SHP77 treated with DMSO at 0.1 percent for 48 hours (cell line): ENCODE measurements at regions not wholly inside any gene's neighbourhood (a gene's known extent, or its start where the extent isn't known, plus 50 kb on each side); places are given as distances from the start of the nearest gene placed in this dataset.

Experiments
- DNase-seq: peaks from one replicate; lab custom pipeline; 2025; lab: John Stamatoyannopoulos, UW

DNA sequence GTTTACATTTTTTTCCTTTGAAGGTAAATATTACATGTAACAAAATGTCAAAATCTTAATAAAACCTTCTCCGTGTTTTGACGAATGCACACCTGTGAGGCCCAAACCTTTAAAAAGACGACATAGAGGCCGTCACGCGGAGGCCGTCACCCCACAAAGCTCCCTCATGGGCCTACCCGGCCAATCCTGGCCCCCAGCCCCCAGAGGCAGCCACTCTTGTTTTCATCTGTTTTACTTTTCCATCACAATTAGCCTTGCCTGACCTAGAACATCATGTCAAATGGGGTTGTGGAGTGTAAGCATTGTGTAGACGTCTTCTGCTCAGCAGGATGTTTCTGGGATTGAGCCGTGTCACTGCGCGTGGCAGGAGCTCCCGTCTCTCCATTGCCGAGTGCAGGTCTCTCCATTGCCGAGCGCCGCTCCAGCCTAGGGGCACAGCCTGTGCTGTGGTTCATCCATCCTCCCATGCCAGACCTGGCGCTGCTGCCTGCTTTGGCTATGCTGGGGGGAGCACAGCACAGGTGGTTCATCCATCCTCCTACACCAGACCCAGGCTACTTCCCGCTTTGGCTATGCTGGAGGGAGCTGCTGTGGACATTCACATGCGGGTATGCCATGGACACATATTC, 52.2 kb upstream of the IRX4 start:
- no peak for DNase-seq

DNA sequence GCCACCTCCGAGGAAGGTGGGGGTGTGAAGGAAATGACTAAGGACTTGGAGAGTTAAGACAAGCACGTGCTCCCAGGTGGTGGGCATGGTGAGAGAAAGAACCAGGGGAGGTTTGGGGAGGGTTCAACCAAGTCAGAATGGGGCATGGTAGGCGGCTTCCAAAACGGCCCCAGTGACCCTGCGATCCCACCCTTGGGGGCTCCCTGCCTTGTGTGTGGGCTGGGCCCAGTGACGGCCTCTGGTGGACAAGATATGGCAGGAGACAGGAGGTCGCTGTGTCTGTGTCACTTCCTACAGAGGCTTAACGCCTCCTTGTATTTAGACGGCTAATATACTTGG, 51.3 kb upstream of the IRX4 start:
- DNase-seq: no peak

DNA sequence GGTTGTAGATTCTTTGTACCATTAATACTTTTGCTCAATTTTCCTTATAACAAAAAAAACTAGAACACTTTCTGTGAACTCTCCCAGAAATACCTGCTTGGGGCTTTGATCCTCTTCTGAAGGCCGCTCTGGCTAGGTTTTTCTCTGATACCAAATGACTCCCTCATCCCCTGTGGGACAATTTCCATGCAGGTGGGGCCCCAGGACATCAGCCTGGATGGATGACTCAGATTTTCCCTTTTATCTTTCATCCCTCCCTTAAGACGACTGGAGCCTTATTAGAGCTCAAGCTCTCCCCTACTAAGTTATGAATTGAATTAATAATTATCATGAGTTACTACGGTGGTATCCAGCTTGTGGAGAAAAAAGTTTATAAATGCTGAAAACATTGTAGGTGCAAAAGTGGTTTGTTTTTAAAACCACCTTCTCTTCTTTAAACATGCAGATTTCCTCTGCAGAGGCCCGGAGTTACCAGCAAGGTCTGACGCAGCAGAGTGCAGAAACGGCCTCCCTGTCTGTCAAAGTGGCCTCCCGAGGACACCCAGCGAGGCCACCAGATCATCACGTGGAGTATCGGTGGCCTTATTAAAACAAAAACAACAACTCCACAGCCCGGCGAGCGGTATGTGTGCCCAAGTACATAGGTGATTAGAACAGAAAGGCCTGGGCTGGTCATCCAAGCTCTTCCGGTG, 50.8 kb upstream of the IRX4 start:
- no peak for DNase-seq
